Loucy (cell line): ENCODE measurements at regions not wholly inside any gene's neighbourhood (a gene's known extent, or its start where the extent isn't known, plus 50 kb on each side); places are given as distances from the start of the nearest gene placed in this dataset.

ENCODE experiments used
- EZH2phosphoT487 ChIP-seq: fragments of 200-600 bp; IDR thresholded peaks from 2 replicates; pipeline ENCODE4 v1.6.1; 2018; ENCODE audit warnings: antibody characterized with exemption, mild to moderate bottlenecking, moderate library complexity, borderline replicate concordance
- TF ChIP-seq, protein P1 (sequence below): fragments of 200-600 bp; sonication (generic); conservative IDR thresholded peaks from 2 replicates; pipeline ENCODE4 v1.5.1; 2014; ENCODE audit warnings: mild to moderate bottlenecking, antibody characterized with exemption, low read length

DNA sequence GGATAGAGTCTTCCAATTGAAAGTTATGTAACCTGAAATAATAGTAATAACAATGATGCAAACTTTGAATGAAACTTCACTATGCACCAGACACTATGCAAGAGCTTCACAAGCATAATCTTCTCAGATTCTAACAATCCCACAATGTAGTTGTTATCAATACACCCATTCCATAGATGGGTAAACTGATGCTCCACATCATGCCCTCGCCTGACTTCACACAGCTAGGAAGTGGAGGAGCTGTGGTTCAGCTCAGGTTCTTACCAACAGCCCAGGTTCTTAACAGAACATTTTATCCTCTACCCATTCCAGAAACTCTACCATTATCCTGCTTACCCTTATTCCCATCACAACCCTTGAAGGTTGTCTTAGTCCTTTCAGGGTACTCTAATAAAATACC is 50.4 kb upstream of the HMGXB4 start:
- TF ChIP-seq, protein P1, sequence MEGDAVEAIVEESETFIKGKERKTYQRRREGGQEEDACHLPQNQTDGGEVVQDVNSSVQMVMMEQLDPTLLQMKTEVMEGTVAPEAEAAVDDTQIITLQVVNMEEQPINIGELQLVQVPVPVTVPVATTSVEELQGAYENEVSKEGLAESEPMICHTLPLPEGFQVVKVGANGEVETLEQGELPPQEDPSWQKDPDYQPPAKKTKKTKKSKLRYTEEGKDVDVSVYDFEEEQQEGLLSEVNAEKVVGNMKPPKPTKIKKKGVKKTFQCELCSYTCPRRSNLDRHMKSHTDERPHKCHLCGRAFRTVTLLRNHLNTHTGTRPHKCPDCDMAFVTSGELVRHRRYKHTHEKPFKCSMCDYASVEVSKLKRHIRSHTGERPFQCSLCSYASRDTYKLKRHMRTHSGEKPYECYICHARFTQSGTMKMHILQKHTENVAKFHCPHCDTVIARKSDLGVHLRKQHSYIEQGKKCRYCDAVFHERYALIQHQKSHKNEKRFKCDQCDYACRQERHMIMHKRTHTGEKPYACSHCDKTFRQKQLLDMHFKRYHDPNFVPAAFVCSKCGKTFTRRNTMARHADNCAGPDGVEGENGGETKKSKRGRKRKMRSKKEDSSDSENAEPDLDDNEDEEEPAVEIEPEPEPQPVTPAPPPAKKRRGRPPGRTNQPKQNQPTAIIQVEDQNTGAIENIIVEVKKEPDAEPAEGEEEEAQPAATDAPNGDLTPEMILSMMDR: no peak
- TF ChIP-seq EZH2phosphoT487: no peak
